NCI-H1694 (cell line): ENCODE measurements at regions not wholly inside any gene's neighbourhood (a gene's known extent, or its start where the extent isn't known, plus 50 kb on each side); places are given as distances from the start of the nearest gene placed in this dataset.

Source experiments
- DNase-seq: peaks from one replicate; lab custom pipeline; 2025; lab: John Stamatoyannopoulos, UW

DNA sequence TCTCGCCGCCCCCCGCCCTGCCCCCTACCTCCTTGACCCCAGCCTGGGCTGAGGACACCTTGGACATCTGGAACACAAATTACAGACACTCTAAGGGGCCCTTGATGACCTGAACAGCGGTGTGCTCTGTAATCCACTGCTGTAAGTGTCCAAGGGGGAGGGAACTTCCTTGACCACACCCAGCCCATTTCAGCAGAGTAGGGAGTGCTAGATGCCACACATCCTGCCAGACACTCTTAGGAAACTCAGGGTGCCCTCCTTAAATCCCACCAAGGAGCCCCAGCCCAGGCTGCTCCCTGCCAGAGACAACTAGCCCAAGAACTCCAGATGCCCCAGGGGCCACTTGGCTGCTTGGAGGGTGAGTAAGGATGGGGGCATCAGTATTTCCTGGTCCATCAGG is 282.2 kb downstream of the RRAGC start:
- DNase-seq = no peak

DNA sequence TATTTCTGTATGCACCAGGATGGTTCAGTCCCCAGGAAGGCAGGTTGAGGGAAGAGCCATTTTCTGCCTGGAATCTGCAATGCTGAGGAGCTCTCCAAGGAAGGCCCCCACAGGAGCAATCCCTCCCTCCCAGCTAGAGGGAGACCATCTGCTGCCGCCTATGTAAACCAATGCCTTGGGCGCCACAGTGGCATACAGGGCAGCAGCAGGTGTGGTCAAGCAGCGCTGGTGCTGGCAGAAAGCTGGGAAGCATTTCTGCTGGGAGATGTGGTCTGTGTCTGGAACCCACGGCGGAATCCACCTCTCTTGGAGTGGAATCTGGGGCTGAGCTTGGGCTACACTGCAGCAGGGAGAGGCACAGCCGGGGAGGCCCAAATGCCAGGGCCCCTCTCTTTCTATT is 283.3 kb downstream of the RRAGC start:
- DNase-seq = no peak

DNA sequence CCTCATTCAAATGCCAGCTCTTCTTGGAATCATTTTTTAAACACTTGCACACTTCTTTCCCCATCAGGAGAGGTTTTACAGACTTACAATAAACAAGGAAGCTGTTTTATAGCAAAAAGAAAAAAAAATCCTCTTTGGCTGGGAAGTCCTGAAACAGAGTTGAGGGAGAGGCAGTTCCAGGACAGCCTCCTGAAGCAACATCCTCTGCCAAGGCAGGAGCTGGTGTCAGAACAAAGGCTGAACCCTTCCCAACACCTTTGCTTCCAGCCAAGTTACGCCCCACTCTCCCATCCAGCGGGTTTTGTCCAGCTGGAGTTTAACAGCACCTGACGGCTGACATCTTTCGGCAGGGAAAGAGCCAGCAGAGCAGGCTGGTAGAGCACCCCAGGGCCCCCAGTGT is 287.8 kb downstream of the RRAGC start:
- DNase-seq = no peak

DNA sequence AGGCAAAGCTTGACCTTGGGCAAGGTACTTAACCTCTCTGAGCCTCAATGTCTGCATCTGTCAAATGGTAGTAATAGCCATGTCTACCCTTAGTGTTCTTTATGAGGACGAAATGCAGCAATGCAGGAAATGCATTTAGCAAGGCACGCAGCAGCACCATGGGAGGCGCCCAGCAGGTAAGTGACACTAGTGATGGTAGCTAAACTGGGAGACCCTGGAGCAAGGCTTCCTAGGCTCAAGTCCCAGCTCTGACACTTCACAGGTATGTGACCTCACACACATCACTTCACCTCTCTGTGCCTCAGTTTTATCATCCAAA is 289.0 kb downstream of the RRAGC start:
- no peak for DNase-seq

DNA sequence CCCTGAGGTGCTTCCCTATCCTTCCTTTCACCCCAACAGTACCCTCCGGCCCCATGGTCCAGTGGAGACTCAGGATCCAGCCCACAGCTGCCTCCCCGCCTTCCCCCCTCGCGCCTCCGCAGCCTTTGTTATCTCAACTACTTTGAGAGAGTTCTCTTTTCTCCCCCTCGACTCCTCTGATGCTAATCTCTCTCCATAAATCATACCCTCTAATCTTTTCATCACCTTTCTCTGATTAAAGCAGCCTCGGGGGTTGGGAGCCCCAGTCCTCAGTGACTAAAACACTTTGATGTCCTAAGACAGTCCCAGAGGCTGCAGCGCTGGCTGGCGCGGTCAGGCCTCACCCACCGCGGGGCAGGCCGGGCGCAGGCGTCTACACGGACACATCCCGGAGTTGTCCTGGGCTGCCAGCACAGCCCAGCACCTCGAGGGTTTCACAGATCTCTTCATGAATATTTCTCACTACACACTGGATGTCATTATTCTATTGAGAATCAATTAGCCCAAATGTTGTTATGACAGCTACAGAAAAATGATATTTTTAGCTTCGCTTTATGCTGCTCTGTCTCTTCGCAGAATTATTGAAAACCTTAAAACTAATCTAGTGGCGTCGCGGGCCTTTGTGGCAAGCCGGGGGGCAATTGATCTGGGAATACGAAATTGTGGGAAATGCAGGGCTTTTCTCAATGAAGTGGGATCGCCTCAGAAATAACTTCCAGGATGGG is 289.5 kb downstream of the RRAGC start:
- DNase-seq = no peak

DNA sequence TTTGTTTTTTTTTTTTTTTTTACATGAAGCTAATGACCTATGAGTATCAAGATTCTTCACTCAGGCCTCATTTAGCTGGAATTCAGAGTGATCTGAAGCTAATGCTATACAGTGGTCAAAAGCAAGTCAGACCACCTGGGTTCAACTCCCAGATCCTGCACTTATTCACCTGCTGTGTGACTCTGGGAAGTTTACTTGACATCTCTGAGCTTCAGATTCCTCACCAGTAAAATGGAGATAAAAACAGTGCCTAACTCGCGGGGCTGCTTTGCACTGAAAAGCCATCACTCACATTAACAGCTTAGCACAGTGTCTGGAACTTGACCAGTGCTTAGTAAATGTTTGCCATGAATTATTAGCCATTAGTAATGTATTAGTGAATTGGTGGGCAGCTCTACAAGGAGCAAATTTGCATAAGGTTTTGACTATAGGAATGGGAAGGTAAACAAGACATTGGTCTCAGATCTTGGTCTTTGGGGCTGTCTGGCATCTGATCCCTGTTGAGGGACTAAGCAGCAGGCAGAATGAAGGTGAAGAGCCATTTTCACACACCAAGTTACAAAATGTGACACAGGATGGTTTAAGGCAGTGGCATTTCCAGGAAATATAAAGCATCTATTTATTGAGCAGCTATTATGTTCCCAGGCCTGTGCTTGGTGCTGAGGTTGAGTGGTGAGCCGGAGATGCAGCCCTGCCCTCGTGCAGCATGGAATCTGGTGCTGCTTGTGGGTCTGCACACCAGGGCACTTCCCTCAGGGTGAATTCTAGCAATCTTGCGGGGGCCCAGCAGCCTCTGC is 291.3 kb downstream of the RRAGC start:
- no peak for DNase-seq

DNA sequence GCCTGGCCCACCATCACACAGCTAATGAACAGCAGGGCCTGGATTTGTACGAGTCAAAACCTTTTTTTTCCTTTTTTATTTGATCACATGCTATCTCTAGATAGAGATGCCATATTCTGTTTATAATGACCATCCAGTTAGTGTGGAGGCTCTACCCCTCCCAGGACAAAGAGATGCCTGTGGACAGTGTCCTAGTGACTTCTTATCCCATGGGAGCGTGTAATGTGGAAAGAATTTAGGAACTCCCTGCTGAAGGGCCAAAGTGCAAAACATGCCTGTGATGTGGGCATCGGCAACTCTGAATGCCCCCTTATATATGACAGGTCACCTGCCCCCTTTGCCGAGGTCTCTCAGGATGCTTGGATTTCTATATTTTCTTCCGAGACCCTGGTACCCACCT is 292.2 kb downstream of the RRAGC start:
- DNase-seq = no peak

DNA sequence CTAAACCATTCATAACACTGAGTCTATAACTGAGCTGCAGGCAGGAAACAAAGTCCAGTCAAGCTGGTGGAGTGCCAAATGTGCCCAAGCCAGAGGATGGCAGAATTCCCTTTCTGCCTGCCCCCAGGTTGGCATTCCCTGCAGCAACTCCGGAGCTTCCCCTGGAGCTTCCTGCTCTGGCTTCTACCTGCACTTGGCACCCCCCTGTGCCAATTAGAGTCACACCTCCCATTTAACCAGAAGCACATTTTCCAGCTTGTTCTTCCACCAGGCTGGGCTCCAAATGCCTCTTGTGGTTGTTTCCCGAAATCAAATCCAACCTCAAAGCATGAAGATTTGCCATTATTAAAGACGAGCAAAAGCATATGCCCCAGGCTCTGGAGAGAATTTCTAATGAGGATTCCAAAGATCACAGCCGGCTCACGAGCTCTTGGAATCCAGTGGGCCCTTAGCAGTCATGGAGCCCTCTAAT is 294.5 kb downstream of the RRAGC start:
- DNase-seq = no peak

DNA sequence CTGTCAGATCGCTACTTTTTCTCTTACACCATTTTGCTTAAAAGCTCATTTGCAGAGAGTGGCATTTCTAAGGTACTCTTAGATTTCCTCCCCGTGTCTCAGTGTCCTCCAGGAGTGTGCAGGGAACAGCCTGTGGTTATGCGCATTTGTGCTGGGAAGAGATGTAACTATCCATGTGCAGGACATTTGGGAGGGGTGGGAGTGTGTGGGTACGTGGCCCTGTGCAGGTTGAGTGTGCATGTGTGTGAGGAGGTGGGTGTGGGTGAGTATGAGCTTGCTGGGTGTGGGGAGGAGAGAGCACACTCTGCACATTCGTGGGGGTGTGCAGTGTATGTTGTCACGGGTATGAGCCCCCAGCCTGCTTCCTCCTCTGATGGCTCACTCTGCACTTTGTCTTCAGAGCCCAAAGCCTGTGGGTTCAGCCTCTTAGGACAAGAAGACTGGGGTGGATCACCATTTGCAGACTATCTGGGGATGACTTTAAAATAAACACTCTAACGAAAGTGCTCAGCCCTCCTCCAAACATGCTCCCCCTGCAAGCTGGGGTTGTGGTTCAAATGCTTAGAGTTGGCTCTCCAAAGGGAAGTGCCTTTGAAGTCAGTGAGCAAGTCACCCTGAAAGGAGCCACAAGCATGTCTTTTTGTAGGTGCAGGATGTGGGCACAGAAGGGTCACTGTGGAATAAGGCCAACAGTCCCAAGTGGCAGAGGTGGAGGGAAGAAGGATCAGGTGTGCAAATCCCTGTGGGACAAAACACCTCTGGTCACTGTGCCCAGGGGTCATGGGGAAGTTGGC is 295.4 kb downstream of the RRAGC start:
- no peak for DNase-seq

DNA sequence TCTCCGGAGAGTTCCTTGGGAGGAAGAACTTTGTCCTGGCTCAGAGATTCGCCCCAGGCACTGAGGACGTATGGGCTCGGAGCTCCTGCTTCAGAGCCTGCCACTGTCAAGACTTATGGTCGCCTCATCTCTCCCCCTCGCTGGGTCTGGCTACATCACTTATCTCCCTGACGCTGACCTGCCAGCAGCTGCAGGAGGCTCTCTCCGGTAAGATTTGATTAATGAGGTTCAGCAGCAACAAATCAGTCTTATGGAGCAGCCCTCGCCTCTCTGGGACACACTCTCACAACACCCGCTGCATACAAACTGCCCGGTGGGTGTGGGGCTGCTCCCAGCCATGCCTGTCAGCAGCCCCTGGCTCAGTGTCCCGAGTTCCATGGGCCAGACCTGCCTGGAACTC is 297.8 kb downstream of the RRAGC start:
- DNase-seq = no peak

DNA sequence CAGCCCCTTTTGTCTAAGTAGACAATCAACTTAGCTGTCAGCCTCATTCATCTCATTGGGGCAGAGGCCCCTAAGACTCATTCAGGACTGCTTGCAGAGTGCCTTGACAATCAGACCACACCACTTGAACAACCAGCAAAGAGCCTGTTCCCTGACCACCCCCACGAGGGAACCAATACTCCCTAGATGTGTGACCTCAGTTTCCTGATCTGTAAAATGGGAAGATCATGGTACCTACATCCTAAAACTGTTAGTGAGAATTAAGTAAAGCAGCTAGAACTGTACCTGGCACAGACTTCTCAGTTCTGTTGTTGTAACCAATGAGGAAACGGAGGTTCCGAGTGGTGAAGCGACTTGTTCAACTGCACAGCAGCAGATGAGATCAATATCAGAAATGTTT is 298.5 kb downstream of the RRAGC start:
- DNase-seq = no peak

DNA sequence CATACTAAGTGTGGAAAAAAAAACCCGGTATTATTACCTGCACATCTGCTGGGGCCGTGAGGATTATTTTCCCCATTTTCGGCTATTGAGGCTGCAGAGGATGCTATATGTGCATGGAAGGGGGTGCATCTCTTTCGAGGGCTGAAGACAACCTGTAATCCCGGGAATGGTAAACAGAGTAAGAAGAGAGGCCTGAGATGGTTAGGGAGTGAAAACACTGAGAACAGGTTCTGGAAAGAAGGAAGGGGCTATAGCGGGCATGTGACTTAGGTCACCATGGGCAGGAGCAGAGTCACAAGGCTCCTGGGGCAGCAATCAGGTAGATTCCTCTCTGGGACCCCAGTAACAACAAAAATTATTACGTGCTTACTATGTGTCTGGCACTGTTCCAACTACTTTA is 299.1 kb downstream of the RRAGC start:
- no peak for DNase-seq

DNA sequence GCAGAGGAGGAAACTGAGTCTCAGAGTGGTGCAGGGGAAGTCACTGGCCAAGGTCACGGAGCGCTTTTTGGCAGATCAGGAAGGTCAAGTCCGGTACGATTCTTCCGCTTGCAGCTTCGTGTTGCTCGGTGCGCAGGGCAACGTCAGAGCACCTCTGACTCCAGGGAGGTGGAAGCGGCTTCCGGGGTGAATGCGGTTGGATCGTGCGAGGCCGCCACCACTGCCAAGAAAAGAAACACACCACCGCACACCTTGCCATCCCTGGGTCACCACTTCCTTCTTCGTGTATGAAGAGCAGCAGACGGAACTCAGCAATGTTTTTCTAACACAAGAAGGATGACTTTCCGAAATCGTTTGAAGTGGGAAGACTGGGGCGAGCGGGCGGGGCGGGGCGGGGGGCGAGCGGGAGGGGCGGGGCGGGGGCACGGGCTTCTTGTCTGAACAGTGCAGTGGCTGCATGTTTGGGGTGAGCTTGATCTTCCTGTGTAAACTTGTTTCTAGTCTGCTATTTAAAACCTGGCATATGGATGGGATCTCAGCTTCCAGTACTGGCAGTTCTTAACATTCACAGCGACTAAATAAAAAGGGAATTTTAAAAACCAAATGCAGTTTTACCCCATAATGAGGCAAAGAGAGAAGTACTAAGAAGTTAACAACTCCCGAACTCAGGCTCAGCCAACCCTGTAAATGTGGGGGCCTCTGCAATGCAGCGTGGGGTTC is 300.0 kb downstream of the RRAGC start:
- DNase-seq = no peak

DNA sequence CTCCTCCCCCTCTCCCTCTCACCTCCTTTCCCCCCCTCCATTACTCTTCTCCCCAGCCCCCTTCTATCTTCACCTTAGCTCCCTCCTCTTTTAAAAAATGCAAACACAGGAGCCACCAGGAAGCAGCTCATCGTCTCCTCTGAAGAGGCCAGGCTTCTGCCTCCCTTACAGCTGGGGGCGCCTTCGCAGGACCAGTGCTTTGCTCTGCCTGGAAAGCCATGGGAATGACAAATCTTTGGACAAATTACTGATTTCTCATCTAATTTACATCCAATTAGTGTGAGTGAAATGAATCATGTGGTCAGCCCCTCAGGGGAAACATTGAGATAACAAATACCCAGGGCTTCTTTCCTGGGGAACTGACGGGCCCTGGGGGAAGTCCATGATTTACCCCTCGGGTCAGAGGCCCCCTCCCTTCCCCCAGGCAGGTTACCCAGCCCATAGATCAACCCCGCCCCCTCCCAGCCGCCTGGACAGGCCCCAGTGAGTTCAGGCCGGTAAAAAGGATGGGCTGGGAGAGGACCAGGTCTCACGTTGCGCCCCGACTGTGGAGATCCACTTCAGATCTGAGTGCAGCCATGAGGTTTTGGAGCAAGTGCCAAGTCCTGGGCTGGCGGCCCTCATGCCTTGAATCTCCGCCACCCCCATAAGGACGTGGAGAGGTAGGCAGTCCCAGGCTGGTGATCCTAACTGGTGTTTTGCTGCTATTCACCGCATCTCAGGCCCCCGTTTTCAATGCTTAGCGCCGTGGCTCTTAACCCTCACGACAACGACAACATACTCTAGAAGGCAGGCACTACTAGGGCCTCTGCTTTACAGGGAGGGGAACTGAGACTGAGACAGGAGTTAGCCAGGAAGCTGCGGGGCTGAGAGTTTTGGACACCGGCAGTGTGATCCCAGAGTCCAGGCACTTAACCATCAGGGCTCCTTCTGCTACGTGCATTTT is 300.8 kb downstream of the RRAGC start:
- no peak for DNase-seq

DNA sequence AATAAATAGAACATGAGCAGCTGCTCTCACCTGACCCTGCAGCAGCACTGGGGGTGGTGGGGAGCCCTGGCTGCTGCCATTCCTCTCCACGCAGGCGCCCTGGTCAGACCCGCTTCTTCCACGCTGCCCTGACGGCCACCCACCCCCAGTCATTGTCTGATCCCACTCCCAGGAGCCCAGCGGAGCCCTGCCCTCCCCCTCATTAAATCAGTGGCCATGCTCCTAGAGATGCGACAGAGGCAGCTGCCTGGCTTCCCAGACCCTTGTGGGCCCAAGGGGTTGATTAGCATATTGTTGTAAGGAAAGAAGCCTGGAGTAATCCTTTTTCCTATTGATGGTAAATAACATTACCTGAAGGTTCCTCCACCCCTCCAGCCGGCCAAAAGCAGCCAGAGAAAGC is 301.5 kb downstream of the RRAGC start:
- no peak for DNase-seq

DNA sequence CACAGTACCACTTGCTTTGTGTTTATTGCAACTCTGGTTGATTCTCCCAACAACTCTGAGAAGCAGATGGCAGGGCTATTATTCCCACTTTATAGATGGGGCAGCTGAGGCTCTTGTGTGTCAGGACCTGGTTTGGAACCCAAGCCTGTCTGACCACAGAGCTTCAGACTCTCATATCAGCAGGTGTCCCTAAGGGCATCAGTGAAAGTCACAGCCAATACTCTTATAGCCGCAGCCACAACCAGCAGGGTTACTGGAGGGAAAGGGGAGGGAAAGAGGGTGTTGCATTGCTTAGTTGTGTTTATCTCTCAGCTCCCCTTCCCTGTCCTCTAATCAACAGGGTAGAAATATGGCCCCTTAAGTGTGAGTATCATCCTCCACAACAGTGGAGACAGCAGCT is 304.0 kb downstream of the RRAGC start:
- no peak for DNase-seq

DNA sequence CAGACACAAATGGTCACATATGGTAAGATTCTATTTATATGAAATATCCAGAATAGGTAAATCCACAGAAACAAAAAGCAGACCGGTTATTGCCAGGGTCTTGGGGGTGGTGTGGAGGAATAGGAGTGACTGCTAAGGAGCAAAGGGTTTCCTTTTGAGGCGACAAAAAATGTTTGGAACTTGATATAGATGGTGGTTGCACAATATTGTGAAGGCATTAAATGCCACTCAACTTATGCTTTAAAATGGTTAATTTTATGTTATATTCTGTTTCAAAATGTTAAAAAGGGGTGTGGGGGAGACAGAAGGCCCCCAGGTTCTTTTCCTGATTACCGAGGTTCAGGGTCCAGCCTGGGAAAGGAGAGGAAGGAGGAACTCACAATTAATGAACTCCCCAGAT is 304.4 kb downstream of the RRAGC start:
- DNase-seq = no peak

DNA sequence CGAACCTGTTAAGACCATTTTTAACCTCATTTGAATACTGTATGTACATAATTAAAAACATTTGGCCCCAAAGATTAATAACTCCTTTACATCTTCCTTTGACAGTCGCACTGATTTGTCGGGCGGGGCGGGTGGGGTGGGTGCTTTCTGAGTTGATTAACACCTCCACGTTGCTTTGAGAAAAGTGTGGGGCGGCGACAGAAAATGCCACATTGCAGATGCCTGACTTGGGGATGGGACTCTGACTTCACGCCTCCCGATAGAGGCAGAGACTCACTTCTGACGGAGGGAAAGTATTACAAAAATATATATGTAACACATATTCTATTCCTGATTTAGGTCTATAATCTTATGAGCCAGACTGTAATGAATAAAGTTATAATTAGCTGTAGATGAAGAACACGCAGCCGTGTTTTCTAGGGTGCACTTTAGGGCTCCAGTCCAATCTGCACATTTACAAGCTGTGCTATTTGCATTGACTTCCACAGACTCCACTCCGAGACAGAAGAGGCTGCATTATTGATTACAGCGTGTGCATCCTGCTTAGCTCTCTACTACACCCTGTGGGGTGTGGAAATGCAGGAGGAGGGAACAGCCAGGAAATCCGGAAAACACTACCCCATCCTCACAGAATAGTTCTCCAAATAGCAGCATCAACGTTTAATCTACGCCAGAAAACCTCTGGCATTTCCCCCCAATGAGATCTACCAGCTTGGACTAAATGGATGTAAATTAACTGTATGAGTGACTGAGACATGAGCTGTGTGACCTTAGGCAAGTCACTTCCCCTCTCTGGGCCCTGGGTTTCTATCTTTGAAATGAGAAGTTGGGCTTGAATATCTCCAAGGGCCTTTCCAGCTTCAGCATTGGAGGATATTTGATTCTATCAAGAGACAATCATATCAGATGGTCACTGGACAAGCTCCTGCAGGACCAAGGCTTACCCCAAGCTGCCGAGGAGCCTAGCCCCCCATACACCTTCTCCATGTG is 308.0 kb downstream of the RRAGC start:
- no peak for DNase-seq

DNA sequence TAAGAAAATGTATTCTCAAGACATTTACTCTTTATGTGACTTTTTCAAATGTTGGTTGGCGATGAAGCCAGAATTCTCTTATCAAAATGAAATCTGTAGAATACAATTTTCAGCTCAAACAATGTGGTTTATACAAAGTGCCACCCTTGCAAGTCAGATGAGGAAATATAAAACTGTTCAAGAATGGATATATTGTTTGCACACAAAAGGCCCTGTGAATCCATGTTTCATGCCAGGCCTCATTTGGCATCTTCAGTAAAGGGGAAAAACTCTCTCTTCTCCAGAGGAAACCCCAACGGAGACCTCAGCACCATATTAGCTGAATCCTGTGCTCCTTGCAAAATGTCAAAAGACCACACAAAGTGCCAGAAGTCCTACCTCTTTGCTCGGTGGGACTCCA is 310.4 kb downstream of the RRAGC start:
- no peak for DNase-seq

DNA sequence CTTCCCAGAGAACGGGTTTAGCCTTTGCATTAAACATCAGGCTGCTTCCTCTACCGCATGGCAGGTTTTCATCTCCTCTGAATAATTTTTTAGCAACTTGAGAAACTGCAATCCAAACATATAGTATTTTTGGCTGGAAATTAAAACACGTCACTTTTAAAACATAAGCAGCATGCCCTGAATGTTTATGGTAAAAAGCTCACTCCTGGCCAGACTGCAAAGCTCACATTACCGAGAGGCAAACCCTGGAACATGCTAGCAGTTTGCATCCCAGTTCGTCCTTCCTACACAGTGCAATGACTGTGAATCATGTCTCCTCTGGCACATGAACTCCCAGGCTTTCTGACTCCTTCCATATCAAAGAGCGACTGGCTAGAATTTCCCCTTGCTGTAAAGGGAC is 312.3 kb downstream of the RRAGC start:
- DNase-seq = no peak
